ENCODE measurements at regions not wholly inside any gene's neighbourhood (a gene's known extent, or its start where the extent isn't known, plus 50 kb on each side); places are given as distances from the start of the nearest gene placed in this dataset.

DNA sequence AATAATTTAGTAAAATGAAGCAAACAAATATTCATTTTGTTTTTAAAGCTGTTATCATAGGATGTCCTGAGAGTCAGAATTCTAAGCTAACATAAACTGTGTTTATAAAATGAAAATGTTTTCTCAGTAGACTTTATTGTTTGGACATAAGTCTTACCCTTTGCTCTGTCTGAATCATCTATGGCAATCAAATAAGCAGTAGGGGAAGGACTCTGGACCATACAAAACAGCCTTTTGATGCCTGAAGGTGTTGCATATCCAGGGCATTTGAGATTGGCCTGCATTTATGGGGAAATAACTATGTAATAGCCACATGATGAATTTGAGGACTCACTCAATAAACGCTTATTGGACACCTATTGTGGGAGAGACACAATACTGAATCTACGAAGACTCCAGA is 123.0 kb upstream of the ATP5MC3 start:
- TF ChIP-seq, protein P1, sequence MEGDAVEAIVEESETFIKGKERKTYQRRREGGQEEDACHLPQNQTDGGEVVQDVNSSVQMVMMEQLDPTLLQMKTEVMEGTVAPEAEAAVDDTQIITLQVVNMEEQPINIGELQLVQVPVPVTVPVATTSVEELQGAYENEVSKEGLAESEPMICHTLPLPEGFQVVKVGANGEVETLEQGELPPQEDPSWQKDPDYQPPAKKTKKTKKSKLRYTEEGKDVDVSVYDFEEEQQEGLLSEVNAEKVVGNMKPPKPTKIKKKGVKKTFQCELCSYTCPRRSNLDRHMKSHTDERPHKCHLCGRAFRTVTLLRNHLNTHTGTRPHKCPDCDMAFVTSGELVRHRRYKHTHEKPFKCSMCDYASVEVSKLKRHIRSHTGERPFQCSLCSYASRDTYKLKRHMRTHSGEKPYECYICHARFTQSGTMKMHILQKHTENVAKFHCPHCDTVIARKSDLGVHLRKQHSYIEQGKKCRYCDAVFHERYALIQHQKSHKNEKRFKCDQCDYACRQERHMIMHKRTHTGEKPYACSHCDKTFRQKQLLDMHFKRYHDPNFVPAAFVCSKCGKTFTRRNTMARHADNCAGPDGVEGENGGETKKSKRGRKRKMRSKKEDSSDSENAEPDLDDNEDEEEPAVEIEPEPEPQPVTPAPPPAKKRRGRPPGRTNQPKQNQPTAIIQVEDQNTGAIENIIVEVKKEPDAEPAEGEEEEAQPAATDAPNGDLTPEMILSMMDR (IDR thresholded peaks at IDR 0.05), result no peak
- TF ChIP-seq, protein P2, sequence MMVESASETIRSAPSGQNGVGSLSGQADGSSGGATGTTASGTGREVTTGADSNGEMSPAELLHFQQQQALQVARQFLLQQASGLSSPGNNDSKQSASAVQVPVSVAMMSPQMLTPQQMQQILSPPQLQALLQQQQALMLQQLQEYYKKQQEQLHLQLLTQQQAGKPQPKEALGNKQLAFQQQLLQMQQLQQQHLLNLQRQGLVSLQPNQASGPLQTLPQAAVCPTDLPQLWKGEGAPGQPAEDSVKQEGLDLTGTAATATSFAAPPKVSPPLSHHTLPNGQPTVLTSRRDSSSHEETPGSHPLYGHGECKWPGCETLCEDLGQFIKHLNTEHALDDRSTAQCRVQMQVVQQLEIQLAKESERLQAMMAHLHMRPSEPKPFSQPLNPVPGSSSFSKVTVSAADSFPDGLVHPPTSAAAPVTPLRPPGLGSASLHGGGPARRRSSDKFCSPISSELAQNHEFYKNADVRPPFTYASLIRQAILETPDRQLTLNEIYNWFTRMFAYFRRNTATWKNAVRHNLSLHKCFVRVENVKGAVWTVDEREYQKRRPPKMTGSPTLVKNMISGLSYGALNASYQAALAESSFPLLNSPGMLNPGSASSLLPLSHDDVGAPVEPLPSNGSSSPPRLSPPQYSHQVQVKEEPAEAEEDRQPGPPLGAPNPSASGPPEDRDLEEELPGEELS (CRISPR knock-in tag; IDR thresholded peaks at IDR 0.05), result no peak
- TF ChIP-seq, protein P3, sequence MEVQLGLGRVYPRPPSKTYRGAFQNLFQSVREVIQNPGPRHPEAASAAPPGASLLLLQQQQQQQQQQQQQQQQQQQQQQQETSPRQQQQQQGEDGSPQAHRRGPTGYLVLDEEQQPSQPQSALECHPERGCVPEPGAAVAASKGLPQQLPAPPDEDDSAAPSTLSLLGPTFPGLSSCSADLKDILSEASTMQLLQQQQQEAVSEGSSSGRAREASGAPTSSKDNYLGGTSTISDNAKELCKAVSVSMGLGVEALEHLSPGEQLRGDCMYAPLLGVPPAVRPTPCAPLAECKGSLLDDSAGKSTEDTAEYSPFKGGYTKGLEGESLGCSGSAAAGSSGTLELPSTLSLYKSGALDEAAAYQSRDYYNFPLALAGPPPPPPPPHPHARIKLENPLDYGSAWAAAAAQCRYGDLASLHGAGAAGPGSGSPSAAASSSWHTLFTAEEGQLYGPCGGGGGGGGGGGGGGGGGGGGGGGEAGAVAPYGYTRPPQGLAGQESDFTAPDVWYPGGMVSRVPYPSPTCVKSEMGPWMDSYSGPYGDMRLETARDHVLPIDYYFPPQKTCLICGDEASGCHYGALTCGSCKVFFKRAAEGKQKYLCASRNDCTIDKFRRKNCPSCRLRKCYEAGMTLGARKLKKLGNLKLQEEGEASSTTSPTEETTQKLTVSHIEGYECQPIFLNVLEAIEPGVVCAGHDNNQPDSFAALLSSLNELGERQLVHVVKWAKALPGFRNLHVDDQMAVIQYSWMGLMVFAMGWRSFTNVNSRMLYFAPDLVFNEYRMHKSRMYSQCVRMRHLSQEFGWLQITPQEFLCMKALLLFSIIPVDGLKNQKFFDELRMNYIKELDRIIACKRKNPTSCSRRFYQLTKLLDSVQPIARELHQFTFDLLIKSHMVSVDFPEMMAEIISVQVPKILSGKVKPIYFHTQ (CRISPR knock-in tag; IDR thresholded peaks at IDR 0.05), result no peak
- TF ChIP-seq, protein P4, sequence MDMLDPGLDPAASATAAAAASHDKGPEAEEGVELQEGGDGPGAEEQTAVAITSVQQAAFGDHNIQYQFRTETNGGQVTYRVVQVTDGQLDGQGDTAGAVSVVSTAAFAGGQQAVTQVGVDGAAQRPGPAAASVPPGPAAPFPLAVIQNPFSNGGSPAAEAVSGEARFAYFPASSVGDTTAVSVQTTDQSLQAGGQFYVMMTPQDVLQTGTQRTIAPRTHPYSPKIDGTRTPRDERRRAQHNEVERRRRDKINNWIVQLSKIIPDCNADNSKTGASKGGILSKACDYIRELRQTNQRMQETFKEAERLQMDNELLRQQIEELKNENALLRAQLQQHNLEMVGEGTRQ (CRISPR knock-in tag; IDR thresholded peaks at IDR 0.05), result no peak
- TF ChIP-seq GRHL2 (CRISPR knock-in tag; IDR thresholded peaks at IDR 0.05; ENCODE audit: insufficient replicate concordance, severe bottlenecking) (no peak), TP53 (CRISPR knock-in tag; IDR thresholded peaks at IDR 0.05) (no peak), ZNF317 (CRISPR knock-in tag; IDR thresholded peaks at IDR 0.05; ENCODE audit: borderline replicate concordance, low read depth) (no peak), FOXP1 (CRISPR knock-in tag; IDR thresholded peaks at IDR 0.05; ENCODE audit: borderline replicate concordance) (no peak)
- TF ChIP-seq, protein P5, sequence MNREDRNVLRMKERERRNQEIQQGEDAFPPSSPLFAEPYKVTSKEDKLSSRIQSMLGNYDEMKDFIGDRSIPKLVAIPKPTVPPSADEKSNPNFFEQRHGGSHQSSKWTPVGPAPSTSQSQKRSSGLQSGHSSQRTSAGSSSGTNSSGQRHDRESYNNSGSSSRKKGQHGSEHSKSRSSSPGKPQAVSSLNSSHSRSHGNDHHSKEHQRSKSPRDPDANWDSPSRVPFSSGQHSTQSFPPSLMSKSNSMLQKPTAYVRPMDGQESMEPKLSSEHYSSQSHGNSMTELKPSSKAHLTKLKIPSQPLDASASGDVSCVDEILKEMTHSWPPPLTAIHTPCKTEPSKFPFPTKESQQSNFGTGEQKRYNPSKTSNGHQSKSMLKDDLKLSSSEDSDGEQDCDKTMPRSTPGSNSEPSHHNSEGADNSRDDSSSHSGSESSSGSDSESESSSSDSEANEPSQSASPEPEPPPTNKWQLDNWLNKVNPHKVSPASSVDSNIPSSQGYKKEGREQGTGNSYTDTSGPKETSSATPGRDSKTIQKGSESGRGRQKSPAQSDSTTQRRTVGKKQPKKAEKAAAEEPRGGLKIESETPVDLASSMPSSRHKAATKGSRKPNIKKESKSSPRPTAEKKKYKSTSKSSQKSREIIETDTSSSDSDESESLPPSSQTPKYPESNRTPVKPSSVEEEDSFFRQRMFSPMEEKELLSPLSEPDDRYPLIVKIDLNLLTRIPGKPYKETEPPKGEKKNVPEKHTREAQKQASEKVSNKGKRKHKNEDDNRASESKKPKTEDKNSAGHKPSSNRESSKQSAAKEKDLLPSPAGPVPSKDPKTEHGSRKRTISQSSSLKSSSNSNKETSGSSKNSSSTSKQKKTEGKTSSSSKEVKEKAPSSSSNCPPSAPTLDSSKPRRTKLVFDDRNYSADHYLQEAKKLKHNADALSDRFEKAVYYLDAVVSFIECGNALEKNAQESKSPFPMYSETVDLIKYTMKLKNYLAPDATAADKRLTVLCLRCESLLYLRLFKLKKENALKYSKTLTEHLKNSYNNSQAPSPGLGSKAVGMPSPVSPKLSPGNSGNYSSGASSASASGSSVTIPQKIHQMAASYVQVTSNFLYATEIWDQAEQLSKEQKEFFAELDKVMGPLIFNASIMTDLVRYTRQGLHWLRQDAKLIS (CRISPR knock-in tag; IDR thresholded peaks at IDR 0.05; ENCODE audit: borderline replicate concordance), result no peak
- TF ChIP-seq, protein P6, sequence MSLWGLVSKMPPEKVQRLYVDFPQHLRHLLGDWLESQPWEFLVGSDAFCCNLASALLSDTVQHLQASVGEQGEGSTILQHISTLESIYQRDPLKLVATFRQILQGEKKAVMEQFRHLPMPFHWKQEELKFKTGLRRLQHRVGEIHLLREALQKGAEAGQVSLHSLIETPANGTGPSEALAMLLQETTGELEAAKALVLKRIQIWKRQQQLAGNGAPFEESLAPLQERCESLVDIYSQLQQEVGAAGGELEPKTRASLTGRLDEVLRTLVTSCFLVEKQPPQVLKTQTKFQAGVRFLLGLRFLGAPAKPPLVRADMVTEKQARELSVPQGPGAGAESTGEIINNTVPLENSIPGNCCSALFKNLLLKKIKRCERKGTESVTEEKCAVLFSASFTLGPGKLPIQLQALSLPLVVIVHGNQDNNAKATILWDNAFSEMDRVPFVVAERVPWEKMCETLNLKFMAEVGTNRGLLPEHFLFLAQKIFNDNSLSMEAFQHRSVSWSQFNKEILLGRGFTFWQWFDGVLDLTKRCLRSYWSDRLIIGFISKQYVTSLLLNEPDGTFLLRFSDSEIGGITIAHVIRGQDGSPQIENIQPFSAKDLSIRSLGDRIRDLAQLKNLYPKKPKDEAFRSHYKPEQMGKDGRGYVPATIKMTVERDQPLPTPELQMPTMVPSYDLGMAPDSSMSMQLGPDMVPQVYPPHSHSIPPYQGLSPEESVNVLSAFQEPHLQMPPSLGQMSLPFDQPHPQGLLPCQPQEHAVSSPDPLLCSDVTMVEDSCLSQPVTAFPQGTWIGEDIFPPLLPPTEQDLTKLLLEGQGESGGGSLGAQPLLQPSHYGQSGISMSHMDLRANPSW (CRISPR knock-in tag; conservative IDR thresholded peaks at IDR 0.05; ENCODE audit: low read depth), result no peak
- TF ChIP-seq, protein P7, sequence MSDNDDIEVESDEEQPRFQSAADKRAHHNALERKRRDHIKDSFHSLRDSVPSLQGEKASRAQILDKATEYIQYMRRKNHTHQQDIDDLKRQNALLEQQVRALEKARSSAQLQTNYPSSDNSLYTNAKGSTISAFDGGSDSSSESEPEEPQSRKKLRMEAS (CRISPR knock-in tag; IDR thresholded peaks at IDR 0.05), result no peak
